Left lung (tissue), 4 donors: ENCODE measurements at regions not wholly inside any gene's neighbourhood (a gene's known extent, or its start where the extent isn't known, plus 50 kb on each side); places are given as distances from the start of the nearest gene placed in this dataset.

Experiments used
- ATAC-seq: fragments of 200-7000 bp; cut with Tn5 transposase; one replicate; pipeline ENCODE4 v1.9.1; 2020; ENCODE audit warnings: moderate library complexity
- DNase-seq, 4 donors: peaks; one replicate each; pipeline ENCODE4 v3.0.0-alpha.2; 2013 to 2020
- H3K27ac ChIP-seq, 2 donors: fragments of 200-600 bp; sonication (generic) in 1 of 2; one replicate each; pipeline versions ENCODE4 v1.5.0 to v1.8.0; 2020 to 2021
- H3K27me3 ChIP-seq, 2 donors: fragments of 200-600 bp; sonication (generic) in 1 of 2; one replicate each; pipeline versions ENCODE4 v1.5.0 to v1.8.0; 2020 to 2021
- H3K36me3 ChIP-seq, 2 donors: fragments of 200-600 bp; sonication (generic) in 1 of 2; one replicate each; pipeline versions ENCODE4 v1.5.0 to v1.8.0; 2020 to 2021
- H3K4me1 ChIP-seq, 2 donors: fragments of 200-600 bp; one replicate each; pipeline ENCODE4 v1.8.0; 2021
- H3K4me3 ChIP-seq, 2 donors: fragments of 200-600 bp; sonication (generic) in 1 of 2; one replicate each; pipeline versions ENCODE4 v1.5.0 to v1.8.0; 2020 to 2021; ENCODE audit warnings: mild to moderate bottlenecking in 1 of 2
- H3K9me3 ChIP-seq, 2 donors: fragments of 200-600 bp; sonication (generic) in 1 of 2; one replicate each; pipeline versions ENCODE4 v1.5.0 to v1.8.0; 2020 to 2021
- intact Hi-C, 2 donors: fragments of 100-400 bp; cut with DNase I; formaldehyde crosslinking; loops; one replicate each; pipeline versions ENCODE4 v1.11.2 to v1.14.2; 2022
- TF ChIP-seq, protein P1 (sequence below), 2 donors: fragments of 200-600 bp; sonication (generic) in 1 of 2; IDR thresholded peaks; one replicate each; pipeline versions ENCODE4 v1.5.0 to v1.8.0; 2021; ENCODE audit warnings: antibody characterized with exemption in 2 of 2
- donor health status: DM: no; HTN: yes; CAD: no.
- donor health status: DM: no; HTN: no; CAD: no.

DNA sequence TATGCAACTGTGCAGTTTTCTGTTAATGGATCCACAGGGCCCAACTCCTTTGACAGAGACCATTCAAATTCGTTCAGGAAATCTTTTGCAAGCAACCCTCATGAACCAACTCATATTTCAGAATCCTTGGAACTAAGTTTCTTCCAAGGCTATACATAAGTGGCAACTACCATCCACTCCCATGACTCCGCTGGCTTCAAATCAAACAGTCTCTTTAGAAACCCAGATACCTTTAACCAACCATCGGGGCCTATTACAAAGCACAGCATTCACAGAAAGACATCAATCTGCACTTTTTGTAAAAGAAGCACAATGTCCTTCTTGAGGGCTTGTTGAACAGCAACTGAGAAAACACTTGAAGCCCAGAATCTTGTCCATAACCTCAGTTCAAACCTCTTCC is 526.9 kb downstream of the DTWD2 start:
- no peak overlapping the region for H3K27ac ChIP-seq
- no peaks in the 10 kb centered on the region for H3K9me3 ChIP-seq
- intact Hi-C loops = no loop called here
- no peaks in the 10 kb centered on the region for H3K27me3 ChIP-seq
- ATAC-seq = no peak
- no peaks in the 10 kb centered on the region for H3K36me3 ChIP-seq
- H3K4me3 ChIP-seq = no peak overlapping the region
- H3K4me1 ChIP-seq = no peaks in the 10 kb centered on the region
- TF ChIP-seq, protein P1, sequence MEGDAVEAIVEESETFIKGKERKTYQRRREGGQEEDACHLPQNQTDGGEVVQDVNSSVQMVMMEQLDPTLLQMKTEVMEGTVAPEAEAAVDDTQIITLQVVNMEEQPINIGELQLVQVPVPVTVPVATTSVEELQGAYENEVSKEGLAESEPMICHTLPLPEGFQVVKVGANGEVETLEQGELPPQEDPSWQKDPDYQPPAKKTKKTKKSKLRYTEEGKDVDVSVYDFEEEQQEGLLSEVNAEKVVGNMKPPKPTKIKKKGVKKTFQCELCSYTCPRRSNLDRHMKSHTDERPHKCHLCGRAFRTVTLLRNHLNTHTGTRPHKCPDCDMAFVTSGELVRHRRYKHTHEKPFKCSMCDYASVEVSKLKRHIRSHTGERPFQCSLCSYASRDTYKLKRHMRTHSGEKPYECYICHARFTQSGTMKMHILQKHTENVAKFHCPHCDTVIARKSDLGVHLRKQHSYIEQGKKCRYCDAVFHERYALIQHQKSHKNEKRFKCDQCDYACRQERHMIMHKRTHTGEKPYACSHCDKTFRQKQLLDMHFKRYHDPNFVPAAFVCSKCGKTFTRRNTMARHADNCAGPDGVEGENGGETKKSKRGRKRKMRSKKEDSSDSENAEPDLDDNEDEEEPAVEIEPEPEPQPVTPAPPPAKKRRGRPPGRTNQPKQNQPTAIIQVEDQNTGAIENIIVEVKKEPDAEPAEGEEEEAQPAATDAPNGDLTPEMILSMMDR (IDR thresholded peaks at IDR 0.05) = no peak
- no peak for DNase-seq

DNA sequence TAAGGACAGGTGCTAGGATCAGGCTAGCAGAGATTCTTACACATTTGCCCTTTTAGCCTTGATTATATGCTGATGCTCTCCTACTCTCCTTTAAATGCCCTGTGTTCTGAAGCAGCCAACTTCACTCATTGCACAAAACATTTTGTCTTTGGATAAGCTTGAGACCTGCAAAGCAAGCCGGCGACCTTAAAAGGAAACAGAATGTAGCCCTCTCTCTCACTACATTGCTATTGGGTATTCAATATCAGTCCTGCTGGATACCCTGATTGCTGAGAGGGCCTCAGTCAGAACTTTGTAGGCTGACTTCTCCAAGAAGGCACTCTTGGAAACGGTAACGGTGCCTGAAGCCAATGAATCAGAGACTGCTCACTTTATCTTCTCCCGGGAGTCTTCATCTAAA is 528.9 kb downstream of the DTWD2 start:
- Histone ChIP-seq H3K4me1 (no peaks in the 10 kb centered on the region), H3K27ac (no peak overlapping the region), H3K36me3 (no peaks in the 10 kb centered on the region), H3K27me3 (no peaks in the 10 kb centered on the region), H3K9me3 (no peaks in the 10 kb centered on the region), H3K4me3 (no peak overlapping the region)
- intact Hi-C loops = no loop called here
- DNase-seq (no peak), ATAC-seq (no peak)
- TF ChIP-seq, protein P1 (IDR thresholded peaks at IDR 0.05) = no peak

DNA sequence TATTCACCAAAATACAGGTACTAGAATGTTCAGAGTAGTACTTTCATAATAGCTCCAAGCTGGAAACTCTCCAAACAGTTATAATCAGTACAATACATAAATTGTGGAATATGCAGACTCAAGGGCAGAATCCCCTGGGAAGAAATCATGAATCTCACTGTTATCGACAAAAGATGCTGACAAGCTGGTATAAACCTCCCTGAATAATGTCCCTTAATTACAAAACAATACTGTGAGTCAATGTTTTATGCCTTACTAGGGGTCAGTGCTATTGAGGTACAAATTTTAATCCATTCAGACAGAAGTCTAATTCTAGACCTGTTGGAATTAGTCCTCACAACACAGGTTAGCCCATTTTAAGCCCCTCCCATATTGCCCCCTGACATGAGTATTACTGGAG is 532.3 kb downstream of the DTWD2 start:
- DNase-seq = no peak
- no peaks in the 10 kb centered on the region for H3K27me3 ChIP-seq
- H3K9me3 ChIP-seq = no peaks in the 10 kb centered on the region
- TF ChIP-seq, protein P1 (IDR thresholded peaks at IDR 0.05) = no peak
- intact Hi-C loops = no loop called here
- no peaks in the 10 kb centered on the region for H3K36me3 ChIP-seq
- no peak overlapping the region for H3K27ac ChIP-seq
- no peak for ATAC-seq
- H3K4me1 ChIP-seq = no peaks in the 10 kb centered on the region
- no peak overlapping the region for H3K4me3 ChIP-seq

DNA sequence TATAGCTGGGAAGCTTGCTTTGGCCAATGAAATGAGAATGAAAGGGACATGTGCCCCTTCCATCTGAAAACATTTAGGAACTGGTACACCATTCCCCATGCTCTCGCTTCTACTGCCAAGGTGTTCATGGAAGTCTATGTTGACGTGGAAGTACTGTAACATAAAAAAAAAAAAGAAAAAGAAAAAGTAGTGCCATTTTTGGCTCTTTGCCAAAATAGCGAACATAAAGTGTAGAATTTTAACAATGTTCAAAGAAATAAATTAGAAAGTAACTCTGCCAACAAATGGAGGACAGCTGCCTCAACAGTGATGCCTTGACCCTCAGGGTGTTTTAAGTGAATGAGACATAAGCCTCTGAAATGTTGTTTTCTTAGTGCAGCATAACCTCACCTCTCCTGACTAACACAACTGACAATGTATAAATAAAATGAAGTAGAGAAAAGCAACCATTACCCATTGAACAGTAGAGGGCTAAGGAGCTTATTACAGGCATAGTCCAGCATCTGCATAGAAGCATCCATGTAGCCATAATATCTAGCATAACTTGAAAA is 536.6 kb downstream of the DTWD2 start:
- no peak overlapping the region for H3K27ac ChIP-seq
- ATAC-seq (no peak), DNase-seq (no peak)
- H3K4me1 ChIP-seq = no peaks in the 10 kb centered on the region
- H3K4me3 ChIP-seq = no peak overlapping the region
- no peaks in the 10 kb centered on the region for H3K9me3 ChIP-seq
- intact Hi-C loops = no loop called here
- TF ChIP-seq, protein P1 (IDR thresholded peaks at IDR 0.05) = no peak
- no peaks in the 10 kb centered on the region for H3K27me3 ChIP-seq
- no peaks in the 10 kb centered on the region for H3K36me3 ChIP-seq

DNA sequence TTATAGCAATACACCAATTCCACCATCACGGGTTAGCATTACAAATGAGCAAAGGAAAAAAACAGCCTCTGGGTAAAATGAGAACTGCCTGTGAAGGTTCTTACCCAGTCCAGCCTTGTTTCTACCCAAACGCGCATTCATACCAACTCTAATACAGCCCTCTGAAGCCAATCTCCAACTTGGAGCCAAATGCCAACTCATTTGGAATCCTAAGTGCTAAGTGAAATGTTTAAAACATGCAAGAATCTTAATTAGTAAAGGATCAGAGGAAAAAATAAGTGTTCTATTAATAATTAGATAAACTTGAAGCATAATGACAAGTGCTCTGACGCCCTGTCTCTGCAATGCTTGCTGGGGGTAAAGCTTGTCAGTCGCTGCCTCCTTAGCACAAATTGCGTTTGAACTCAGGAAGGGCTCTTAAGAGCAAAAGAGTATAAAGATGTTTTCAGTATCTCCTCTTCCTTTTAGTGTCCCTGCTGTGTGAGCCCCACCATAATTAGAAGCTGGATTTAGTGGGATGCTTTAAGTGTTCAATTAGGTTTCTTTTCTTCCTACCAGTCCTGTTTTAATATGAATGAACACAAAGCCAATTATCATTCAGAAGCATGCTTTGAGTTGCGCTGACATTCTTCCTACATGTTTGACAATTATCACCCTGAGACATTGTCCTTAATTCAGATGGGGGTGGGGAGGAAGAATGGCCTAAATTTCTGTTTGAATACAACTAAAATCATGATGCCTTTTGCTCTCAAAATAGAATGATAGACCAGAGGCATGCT is 537.6 kb downstream of the DTWD2 start:
- Histone ChIP-seq H3K36me3 (no peaks in the 10 kb centered on the region), H3K27ac (no peak overlapping the region), H3K9me3 (no peaks in the 10 kb centered on the region), H3K4me1 (no peaks in the 10 kb centered on the region), H3K4me3 (no peak overlapping the region), H3K27me3 (no peaks in the 10 kb centered on the region)
- TF ChIP-seq, protein P1 (IDR thresholded peaks at IDR 0.05) = no peak
- intact Hi-C loops = no loop called here
- ATAC-seq = no peak
- no peak for DNase-seq
